Dermis microvascular lymphatic vessel endothelial cell (primary cell): ENCODE measurements at regions not wholly inside any gene's neighbourhood (a gene's known extent, or its start where the extent isn't known, plus 50 kb on each side); places are given as distances from the start of the nearest gene placed in this dataset.
"Not testable (repeated sequence)": the region's sequence is repeated elsewhere in the genome, so short reads cannot be mapped to it uniquely, and the experiment has no call there.

ENCODE experiments used
- DNase-seq, 2 donors: peaks; one replicate each; pipeline versions ENCODE4 v3.0.0 to v3.0.0-alpha.2; 2010; ENCODE audit warnings: low read depth in 2 of 2

DNA sequence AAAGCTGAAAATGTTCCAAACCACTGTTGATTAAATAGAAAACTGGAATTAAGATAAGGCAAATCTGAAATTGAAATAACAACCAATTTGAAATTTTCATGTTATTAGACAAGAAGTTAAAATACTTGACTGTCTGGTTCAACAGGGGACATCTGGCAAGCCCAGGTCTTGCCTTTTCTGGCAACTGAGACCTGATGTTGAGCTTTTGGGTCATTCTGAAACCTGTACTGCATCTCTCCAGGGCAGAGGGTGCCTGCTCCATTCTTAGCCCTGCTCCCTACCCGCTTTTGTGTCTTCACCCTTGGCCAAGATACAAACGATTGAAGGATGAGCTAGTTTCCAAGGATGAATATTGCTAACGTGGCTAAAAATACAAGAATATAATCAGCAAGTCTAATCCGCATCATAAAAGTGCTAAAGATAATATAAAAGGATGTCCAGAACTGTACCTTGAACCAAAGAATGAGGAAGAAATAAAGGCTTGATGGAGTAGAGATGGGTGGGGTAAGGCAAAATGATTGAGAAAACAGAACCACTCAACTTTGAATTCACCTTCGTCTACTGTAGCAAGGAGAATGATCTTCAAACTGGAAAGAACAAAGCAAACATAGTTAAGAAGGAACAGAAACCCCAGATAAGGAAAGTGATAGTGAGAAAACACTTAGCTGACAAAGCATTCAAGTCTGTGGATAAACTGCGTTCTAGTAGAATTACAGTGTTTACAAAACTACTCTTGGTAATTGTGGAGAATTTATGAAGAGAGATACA, 109.8 kb upstream of the MAN1A1 start:
- DNase-seq = no peak

DNA sequence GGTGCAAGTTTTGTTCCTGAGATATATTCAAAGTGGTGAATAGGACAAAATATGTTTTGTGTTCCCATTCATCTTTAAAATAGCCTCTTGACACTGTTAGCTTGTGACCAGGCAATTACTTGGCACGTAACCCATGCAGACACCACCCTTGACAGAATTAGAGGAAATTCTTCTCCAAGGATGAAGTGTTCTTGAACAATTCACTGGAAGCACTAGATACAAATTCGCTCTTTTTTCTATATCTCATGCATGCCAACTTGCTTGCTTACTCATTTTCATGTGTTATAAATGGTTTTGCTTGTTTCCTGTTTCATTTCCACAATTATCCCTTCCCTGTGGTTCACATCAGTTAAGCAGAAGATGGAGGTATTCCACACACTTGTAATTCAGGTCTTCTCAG, 105.2 kb upstream of the MAN1A1 start:
- DNase-seq = peak in 1 of 2 donors; percentile 28

DNA sequence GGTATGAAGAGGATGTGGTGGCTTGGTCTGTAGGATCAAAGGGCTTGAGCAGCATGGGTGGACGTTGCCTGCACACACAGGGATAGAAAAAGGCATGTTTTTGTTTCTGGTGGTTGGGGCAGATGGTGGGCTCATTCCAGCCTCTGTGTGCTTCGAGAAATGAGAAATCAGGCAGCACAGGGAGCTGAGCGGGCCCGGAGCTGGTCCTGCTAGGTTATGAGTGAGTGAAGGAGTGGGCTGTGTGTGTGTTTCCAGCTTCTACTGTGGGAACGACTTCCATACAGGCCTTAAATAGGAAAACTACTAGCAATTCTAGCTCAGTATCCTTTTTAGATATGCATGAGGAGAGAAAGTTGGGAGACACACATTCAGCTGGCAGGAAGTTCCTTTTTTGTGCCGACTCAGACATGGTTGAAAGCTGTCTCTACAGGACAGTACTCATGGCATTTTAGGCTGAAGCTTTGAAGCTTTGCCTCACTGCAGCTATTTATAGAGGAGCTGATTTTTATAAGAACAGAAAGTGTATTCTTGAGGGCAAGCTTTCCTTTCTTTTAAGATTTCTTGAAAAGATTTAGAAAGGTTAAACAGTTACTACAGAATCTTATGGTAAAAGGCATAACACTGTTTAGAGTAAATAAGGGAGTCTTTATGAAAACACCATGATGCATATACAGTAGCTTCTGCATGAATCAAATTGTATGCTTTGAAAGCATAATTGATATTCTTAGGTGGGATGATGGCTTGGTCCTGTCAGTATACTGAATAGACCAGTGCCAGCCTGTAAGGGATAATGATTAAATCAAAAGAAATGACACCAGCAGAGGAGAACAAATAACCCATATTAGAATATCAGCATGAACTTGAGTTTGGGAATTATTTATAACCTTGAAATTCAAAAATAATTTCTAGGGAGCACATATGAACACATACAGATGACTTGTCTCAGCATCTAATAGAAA, 104.0 kb upstream of the MAN1A1 start:
- no peak for DNase-seq

DNA sequence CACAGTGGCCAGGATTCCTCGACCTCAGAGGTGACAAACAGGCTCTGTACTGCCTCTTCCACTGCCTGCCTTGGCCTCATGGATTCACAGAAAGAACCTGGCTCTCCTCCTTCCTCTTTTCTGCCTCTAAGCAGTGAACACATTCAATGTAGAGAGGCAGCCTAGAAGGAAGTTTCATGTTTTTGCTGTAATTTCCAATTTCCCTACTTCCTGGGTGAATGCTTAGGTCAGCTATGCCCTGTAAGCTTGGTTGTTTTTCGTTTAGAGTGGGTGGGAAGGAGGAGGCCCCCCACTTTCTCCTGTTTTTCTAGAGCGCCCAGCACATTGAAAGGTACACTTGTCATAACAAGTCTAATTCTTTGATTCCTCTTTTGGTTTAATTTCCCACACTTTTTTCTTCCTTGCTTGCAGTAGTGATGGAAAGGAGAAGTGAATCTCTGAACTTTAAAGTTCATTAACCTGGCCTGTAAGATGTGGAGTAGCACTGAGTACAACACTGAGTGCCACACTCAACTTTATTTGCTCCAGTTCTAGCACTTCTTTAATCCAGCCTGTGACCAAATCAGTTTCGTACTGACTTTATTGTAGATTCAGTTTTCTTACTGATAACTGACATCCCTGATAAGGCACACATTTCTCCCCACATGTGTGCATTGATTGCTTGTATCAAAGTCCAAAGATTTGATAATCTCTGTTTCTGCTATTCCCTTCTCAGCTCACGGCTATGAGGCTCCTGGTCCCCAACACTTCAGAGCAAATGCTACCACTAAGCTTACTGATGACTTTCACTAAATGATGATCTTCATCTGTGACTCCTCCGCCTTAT, 100.0 kb upstream of the MAN1A1 start:
- DNase-seq = no peak

DNA sequence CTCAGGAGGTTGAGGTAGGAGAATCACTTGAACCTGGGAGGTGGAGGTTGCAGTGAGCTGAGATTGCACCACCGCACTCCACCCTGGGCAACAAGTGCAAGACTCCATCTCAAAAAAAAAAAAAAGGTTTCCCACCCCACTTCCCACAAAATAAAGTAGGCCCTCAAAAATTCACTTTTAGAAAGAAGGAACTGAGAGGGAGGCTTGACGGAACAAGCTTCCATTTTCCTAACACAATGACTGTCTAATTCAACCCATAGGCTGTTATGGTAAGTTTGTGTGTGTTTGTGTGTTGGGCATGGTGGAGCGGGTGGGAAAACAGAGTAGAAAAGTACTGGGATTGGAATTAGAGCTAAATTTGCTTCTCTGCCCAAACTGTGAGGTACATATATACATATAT, 98.4 kb upstream of the MAN1A1 start:
- no peak for DNase-seq

DNA sequence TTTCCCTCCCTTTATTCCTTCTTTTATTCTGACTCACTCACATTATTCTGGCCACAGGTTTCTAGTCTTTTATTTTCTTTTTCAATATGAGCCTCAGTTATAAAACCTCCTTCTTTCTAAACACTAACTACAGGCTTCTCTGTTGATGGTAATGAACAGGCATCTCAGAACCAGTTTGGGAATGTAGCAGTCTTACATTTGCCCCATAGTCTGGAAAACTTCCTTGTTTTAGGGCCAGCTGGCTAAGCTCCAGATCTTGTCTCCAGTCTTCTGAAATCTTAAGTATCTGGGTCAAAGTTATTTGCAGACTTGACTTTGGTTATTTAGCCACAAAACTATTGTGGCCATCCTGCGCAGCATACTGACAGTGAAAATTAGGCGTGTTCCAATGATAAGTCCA, 97.0 kb upstream of the MAN1A1 start:
- DNase-seq = peak in 1 of 2 donors; percentile 24

DNA sequence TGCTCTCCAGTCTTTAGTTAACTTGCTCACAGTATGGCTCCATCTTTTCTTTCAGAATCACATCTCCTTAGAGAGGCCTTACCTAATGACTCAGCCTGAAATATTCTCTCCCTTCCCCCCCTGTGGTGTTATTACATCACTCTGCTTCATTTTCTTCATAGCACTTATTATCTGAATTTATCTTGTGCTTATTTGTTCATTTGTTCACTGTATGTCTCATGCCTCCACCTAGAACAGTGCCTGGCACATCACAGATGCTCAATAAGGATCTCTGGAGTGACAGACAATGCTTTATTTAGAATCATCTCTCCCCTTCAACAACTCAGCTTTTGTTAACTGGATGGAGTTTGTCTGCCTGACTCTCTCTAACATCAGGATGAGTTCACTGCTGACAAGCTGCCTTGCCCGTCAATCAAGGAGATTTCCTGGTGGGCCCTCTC, 96.6 kb upstream of the MAN1A1 start:
- peak in 1 of 2 donors; percentile 6 for DNase-seq

DNA sequence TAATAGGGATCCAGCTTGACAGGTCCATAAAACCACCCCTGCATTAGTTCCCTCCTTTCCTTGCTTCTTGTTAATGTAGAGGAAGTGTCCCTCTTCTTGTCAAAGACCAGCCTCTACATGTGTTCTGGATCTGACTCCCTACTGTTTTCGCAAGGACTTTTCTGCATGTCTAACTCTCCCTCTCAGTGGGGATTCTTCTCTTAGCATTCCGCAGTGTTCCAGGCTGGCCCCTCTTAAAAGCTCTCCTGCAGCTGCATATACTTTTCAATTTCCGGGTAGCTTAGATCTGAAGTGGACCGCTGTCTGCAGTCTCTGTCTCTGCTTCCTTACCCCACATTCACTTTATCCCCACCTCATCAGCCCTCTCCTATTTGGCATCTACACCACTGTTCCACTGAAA, 96.1 kb upstream of the MAN1A1 start:
- no peak for DNase-seq

DNA sequence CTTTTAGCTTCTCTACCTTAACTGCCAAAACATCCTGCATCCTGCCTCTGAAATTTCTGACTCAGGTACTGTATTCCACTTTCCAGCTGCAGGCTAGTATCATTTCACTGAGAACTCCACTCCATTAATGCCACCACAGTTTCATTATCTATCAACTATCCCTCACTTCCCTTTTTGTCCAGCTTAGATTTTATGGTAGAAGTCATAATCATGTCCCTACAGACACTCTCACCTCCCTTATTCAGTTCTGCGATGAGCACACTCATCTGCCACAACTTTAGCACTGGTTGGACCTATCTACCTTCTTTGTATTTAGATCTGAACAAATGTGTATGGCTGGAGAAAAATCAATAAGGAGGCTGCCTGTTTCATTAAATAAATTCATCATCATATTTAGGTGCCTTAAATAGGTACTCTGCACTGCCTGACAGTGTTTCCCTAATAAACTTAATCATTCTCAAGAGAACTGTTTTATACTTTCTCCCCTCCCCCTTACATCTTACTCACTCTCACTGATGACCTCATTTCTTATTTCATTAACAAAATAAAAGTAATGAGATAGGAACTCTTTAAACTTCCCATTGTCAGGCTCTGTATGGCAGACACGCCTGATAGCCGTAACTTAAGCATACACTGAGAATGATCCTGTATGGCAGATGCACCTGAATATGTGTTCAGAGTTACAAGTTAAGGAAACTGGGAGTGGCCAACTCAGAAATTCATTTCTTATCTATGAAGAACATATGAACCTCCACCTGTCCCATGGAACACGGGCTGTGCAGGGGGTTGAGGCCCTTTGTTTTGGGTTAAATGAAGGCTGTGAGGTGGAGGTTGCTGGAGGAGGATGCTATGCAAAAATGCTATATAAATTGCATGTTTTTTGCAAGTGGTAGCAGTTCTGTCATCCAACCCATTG, 95.3 kb upstream of the MAN1A1 start:
- DNase-seq = no peak

DNA sequence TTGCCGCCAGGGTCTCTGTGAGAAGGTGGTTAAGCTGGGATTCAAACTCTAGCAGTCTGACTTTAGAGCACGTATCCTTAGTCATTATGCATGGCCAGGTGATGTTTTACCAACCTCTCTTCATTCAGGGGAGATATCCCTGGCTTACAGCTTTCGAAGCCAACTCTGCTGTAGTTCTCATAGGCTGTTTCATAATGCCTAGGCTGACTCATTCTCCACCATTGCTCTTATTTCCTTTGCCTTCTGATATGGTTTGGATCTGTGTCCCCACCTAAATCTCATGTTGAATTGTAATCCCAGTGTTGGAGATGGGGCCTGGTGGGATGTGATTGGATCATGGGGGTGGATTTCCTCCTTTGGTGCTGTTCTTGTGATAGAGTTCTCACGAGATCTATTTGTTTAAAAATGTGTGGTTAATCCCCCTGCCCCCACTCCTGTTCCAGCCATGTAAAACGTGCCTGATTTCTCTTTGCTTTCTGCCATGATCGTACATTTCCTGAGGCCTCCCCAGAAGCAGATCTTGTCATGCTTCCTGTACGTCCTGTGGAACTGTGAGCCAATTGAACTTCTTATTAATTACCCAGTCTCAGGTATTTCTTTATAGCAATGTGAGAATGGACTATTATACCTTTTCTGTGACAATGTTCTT, 94.6 kb upstream of the MAN1A1 start:
- no peak for DNase-seq

DNA sequence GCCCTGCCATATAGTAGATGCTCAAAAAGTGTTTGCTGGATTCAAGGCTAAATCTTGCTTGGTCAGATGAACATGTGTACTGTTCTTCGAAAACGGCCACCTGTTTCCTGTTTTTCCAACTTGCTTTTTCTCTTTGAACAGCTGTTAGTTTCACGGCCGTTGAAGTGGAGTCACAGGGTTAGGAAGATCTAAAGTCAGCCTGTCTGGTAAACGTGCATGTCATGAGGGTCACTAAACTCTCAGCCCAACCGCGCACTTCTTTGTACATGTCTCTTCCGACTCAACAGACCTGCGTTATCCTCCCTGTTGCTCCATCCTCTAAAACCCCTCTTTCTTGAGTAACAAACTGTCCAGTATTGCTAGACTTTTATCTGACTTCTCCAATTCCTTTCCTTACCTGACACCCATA, 93.2 kb upstream of the MAN1A1 start:
- peak; percentile 76 to 79 for DNase-seq

DNA sequence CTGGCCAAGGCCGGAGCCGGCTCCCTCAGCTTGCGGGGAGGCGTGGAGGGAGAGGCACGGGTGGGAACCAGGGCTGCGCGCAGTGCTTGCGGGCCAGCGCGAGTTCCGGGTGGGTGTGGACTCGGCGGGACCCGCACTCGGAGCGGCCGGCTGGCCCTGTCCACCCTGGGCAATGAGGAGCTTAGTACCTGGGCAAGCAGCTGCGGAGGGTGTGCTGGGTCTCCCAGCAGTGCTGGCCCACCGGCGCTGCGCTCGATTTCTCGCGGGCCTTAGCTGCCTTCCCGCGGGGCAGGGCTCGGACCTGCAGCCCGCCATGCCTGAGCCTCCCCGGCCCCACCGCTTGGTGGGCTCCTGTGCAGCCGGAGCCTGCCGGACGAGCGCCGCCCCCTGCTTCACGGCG, 91.4 kb upstream of the MAN1A1 start:
- no peak for DNase-seq

DNA sequence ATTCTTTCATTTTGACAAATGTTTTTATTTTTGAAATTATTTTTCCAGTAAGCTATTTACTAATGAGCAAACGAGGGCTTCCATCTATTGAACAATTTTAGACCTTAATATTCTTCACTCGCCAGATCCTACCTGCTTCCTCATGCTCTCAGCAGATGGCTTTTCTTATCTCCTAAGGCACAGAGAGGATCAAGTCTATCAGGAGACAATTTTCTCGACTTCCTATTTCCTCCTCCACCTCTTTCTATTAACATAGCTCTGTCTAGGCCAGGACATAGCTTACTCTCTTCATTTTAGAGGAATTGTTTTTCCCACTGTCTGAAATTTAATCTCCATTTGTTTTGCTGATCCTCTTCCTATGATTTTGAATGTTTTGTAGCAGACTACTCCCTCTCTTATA, 87.0 kb upstream of the MAN1A1 start:
- DNase-seq = no peak

DNA sequence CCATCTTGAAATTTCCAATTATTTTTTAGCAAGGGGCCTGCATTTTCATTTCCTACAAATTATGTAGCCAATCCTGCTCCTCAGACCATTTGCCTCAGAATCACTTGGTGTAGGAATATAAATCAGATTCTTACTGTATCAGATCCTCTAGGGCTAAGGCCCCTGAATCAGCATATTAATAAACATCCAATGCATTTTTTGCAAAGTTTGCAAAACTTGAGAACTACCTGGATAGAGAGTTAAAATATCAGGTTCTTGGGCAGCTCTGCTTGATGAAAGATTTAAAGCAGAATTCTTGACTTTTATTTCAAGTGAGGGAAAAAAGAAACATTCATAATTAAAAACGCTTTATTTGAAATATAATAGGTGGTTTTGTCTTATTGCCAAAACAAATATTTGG, 82.2 kb upstream of the MAN1A1 start:
- no peak for DNase-seq

DNA sequence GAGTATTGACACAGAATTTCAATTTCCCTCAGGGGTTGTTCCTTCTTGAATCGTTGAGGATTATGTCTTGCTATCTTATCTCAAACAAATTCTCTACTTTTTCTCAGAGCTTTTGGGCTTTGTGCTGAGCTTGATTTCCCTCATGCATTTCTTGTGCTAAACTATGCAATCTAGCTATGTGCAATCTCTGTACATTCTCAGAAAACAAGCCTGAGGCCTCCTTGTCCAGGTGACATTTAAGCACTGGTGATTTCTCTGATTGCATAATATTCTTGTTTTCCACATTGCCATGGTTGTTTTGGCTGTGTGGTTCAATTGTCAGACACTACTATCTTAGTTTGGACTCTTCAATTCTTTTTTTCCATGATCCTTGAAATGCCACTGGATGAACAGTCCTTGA, 81.2 kb upstream of the MAN1A1 start:
- DNase-seq = no peak

DNA sequence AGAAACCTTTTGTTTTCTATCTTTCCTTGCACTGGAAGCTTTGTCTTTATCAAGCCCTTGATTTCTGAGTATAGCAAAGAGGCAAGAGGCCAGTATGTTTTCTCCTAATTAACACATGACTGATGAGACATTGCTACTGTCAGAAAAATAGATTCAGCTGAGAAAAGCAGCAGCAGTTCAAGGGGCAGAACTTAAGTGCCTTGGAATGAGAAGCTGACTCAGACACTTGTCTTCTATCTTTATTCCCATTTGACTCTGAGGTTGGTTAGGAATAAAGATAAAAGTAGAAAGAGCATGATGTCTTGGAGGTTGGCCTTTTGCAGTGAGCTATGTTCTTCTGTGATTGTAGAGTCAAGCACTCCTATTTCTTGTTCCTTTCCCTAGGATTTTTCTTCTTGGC, 79.1 kb upstream of the MAN1A1 start:
- no peak for DNase-seq

DNA sequence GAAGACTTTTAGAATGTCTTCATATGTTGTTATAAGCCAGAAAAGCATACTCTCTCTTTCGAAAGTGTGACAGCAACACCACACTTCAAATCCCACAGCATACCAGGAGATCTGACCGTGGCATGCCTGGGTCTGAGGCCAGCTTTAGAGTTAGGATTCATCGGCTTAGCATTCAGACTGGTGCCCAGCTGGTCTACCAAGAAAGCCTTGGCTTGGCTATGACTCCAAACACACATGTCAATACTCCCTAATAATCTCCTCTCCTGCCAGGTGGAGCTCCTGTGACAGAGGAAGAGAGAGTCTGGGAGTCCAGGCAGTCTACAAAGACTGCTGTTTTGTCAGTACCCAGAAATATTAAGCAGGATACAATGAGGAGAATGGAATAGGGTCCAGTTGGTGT, 77.1 kb upstream of the MAN1A1 start:
- DNase-seq = no peak

DNA sequence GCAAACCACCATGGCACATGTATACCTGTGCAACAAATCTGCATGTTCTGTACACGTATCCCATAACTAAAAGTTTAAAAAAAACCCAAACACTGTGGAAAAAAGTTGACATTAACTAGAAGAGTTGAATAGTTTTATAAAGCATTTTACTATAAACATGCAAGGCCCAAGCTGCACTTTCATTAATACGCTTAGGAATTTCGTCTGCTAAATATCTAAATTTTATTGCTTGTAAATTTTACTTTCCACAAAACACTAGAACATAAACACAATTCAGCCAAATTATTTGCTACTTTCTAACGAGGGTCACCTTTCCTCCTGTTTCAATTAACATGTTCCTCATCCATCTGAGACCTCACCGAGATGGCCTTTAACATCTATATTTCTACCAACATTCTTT, 74.4 kb upstream of the MAN1A1 start:
- no peak for DNase-seq

DNA sequence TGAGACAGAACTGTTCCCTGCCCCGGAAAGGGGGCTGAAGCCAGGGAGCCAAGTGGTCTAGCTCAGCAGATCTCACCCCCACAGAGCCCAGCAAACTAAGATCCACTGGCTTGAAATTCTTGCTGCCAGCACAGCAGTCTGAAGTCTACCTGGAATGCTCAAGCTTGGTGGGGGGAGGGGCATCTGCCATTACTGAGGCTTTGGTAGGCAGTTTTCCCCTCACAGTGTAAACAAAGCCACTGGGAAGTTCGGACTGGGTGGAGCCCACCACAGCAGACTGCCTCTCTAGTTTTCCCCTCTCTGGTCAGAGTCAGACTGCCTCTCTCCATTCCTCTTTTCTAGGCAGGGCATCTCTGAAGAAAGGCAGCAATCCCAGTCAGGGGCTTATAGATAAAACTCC, 68.5 kb upstream of the MAN1A1 start:
- DNase-seq = not testable (repeated sequence)

DNA sequence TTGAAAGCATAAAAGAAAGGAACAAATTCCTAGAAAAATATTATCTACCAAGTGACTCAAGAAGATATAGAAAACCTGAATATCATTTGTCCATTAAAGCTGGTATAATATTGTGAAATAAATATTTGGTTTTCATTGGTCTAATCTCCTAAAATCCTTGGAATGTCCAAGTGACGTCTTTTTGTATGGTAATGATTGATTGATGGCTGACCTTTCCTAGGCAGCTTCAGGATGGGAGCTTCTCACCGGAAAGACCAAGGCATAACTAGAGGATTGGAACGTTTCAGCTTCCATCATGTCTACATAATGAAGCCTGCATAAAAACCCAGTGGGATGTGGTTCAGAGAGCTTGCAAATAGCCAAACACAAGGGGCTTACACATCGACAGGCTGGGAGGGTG, 57.6 kb upstream of the MAN1A1 start:
- DNase-seq = no peak
